ENCODE measurements at regions not wholly inside any gene's neighbourhood (a gene's known extent, or its start where the extent isn't known, plus 50 kb on each side); places are given as distances from the start of the nearest gene placed in this dataset.

- 48% methylated on average over 2 of the region's 2 CpGs for WGBS (ENCODE audit: low lambda C conversion rate)
- peaks cover 0 to 12% of the 10 kb centered on the region in 2 experiments; a peak in 2 of 5 replicates for H3K27me3 ChIP-seq (ENCODE audit: control insufficient read depth in 1 of 2, insufficient read depth in 2 of 2, low read length in 2 of 2)
- no peak for ATAC-seq
- CTCF ChIA-PET (ENCODE audit: low intra/inter-chr PET ratio, low total read pairs), result no interaction called here
- DNase-seq (ENCODE audit: low spot score), result no peak
- H3K4me3 ChIP-seq (replicated peaks in 1 of 3; ENCODE audit: insufficient read depth in 1 of 3, low read depth in 2 of 3, low read length in 3 of 3), result no peak overlapping the region
- H3K4me1 ChIP-seq (ENCODE audit: insufficient read depth, low read length), result no peaks in the 10 kb centered on the region
- no peak overlapping the region for H3K27ac ChIP-seq (ENCODE audit: extremely low read length, insufficient read depth, low read length)
- intact Hi-C loops (cut with micrococcal nuclease; ENCODE audit: unreplicated experiment), result no loop called here
- no peaks in the 10 kb centered on the region for H4K20me1 ChIP-seq (ENCODE audit: insufficient read depth, low read length)
- H3K79me2 ChIP-seq (ENCODE audit: insufficient read depth, low read length), result no peaks in the 10 kb centered on the region
- POLR2A ChIA-PET, result no interaction called here
- H3K4me2 ChIP-seq (ENCODE audit: low read depth, low read length), result no peak overlapping the region
- no TSS peak for BruUV-seq (replicated peaks)
- H3K36me3 ChIP-seq (replicated peaks in 1 of 2; ENCODE audit: control insufficient read depth in 1 of 2, insufficient read depth in 2 of 2, low read length in 2 of 2), result no peaks in the 10 kb centered on the region
- no peak for FAIRE-seq
- in situ Hi-C loops (cut with HindIII; ENCODE audit: extremely low pct_ligation_motif_present, low pct_unique_long_range_greater_than_20kb), result no loop called here
- H3K9me3 ChIP-seq (ENCODE audit: low read length), result peaks cover 13% of the 10 kb centered on the region; the same call in 1 of the 2 replicates
- no peak overlapping the region for H3K9ac ChIP-seq (ENCODE audit: insufficient read depth, low read depth, low read length)
- peak; percentile 98 for TF ChIP-seq ZNF317 (CRISPR knock-in tag; IDR thresholded peaks at IDR 0.05)
- no peak for TF ChIP-seq SMAD3 (CRISPR knock-in tag; IDR thresholded peaks at IDR 0.05)
- TF ChIP-seq ZNF431 (CRISPR knock-in tag; IDR thresholded peaks at IDR 0.05; ENCODE audit: borderline replicate concordance, low read depth), result no peak
- no peak overlapping the region for H2AFZ ChIP-seq (ENCODE audit: low read length)
These were observed 290.0 kb upstream of the TNRC6C start for GRCh38 chr17:77668518-77668917.

- CTCF ChIA-PET (ENCODE audit: low intra/inter-chr PET ratio, low total read pairs), result no interaction called here
- H2AFZ ChIP-seq (ENCODE audit: low read length), result no peak overlapping the region
- H3K9me3 ChIP-seq (ENCODE audit: low read length), result peaks cover 13% of the 10 kb centered on the region; the same call in 1 of the 2 replicates
- POLR2A ChIA-PET, result no interaction called here
- H3K27ac ChIP-seq (ENCODE audit: extremely low read length, insufficient read depth, low read length), result no peak overlapping the region
- FAIRE-seq (no peak), ATAC-seq (no peak), DNase-seq (ENCODE audit: low spot score) (no peak)
- H3K4me3 ChIP-seq (replicated peaks in 1 of 3; ENCODE audit: insufficient read depth in 1 of 3, low read depth in 2 of 3, low read length in 3 of 3), result no peak overlapping the region
- H3K36me3 ChIP-seq (replicated peaks in 1 of 2; ENCODE audit: control insufficient read depth in 1 of 2, insufficient read depth in 2 of 2, low read length in 2 of 2), result no peaks in the 10 kb centered on the region
- H3K4me2 ChIP-seq (ENCODE audit: low read depth, low read length), result no peak overlapping the region
- in situ Hi-C loops (cut with HindIII; ENCODE audit: extremely low pct_ligation_motif_present, low pct_unique_long_range_greater_than_20kb) (no loop called here), intact Hi-C loops (cut with micrococcal nuclease; ENCODE audit: unreplicated experiment) (no loop called here)
- H3K27me3 ChIP-seq (ENCODE audit: control insufficient read depth in 1 of 2, insufficient read depth in 2 of 2, low read length in 2 of 2), result peaks cover 0 to 25% of the 10 kb centered on the region in 2 experiments; a peak in 2 of 5 replicates
- BruUV-seq (replicated peaks), result no TSS peak
- no peaks in the 10 kb centered on the region for H4K20me1 ChIP-seq (ENCODE audit: insufficient read depth, low read length)
- TF ChIP-seq ZNF562 (CRISPR knock-in tag; IDR thresholded peaks at IDR 0.05; ENCODE audit: borderline replicate concordance) (no peak), SIN3B (IDR thresholded peaks at IDR 0.05; ENCODE audit: low read length) (no peak), ZNF432 (CRISPR knock-in tag; IDR thresholded peaks at IDR 0.05; ENCODE audit: borderline replicate concordance) (no peak), CEBPB (IDR thresholded peaks at IDR 0.05; ENCODE audit: borderline replicate concordance, low read depth, low read length) (peak; percentile 24; the same call in 1 of the 2 replicates), SALL1 (CRISPR knock-in tag; IDR thresholded peaks at IDR 0.05) (no peak)
- TF ChIP-seq, protein P1, sequence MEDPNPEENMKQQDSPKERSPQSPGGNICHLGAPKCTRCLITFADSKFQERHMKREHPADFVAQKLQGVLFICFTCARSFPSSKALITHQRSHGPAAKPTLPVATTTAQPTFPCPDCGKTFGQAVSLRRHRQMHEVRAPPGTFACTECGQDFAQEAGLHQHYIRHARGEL (CRISPR knock-in tag; IDR thresholded peaks at IDR 0.05), result no peak
- TF ChIP-seq, protein P2, sequence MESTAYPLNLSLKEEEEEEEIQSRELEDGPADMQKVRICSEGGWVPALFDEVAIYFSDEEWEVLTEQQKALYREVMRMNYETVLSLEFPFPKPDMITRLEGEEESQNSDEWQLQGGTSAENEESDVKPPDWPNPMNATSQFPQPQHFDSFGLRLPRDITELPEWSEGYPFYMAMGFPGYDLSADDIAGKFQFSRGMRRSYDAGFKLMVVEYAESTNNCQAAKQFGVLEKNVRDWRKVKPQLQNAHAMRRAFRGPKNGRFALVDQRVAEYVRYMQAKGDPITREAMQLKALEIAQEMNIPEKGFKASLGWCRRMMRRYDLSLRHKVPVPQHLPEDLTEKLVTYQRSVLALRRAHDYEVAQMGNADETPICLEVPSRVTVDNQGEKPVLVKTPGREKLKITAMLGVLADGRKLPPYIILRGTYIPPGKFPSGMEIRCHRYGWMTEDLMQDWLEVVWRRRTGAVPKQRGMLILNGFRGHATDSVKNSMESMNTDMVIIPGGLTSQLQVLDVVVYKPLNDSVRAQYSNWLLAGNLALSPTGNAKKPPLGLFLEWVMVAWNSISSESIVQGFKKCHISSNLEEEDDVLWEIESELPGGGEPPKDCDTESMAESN (CRISPR knock-in tag; conservative IDR thresholded peaks at IDR 0.05), result no peak
- H3K4me1 ChIP-seq (ENCODE audit: insufficient read depth, low read length), result no peaks in the 10 kb centered on the region
- 58% methylated on average over 2 of the region's 2 CpGs for WGBS (ENCODE audit: low lambda C conversion rate)
- H3K79me2 ChIP-seq (ENCODE audit: insufficient read depth, low read length), result no peaks in the 10 kb centered on the region
- H3K9ac ChIP-seq (ENCODE audit: insufficient read depth, low read depth, low read length), result no peak overlapping the region
These were observed 288.3 kb upstream of the TNRC6C start for GRCh38 chr17:77670173-77670572.

All from HepG2 (cell line).